HG03060 (cell line): ENCODE measurements at regions not wholly inside any gene's neighbourhood (a gene's known extent, or its start where the extent isn't known, plus 50 kb on each side); places are given as distances from the start of the nearest gene placed in this dataset.
"Not testable (repeated sequence)": the region's sequence is repeated elsewhere in the genome, so short reads cannot be mapped to it uniquely, and the experiment has no call there.

Experiments used
- ATAC-seq: cut with Tn5 transposase; IDR thresholded peaks from one replicate; pipeline ENCODE4 v1.9.1; 2021; ENCODE audit warnings: low read depth, moderate number of reproducible peaks; ENCODE audit not compliant: unreplicated experiment

DNA sequence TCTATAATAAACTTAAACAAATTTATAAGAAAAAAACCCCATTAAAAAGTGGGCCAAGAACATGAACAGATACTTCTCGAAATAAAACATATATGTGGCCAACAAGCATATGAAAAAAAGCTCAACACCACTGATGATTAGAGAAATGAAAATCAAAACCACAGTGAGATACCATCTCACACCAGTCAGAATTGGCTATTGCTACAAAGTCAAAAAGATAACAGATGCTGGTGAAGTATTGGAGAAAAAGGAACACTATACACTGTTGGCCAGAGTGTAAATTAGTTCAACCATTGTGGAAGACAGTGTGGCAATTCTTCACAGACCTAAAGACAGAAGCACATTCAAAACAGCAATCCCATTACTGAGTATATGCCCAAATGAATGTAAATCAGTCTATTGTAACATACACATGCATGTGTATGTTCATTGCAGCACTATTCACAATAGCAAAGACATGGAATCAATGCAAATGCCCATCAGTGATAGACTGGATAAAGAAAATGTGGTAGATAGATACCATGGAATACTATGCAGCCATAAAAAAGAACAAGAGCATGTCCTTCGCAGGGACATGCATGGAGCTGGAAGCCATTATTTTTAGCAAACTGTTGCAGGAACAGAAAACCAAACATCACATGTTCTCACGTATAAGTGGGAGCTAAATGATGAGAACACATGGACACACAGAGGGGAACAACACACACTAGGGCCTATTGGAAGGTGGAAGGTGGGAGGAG, 313.4 kb downstream of the GATA3 start:
- ATAC-seq, result not testable (repeated sequence)

DNA sequence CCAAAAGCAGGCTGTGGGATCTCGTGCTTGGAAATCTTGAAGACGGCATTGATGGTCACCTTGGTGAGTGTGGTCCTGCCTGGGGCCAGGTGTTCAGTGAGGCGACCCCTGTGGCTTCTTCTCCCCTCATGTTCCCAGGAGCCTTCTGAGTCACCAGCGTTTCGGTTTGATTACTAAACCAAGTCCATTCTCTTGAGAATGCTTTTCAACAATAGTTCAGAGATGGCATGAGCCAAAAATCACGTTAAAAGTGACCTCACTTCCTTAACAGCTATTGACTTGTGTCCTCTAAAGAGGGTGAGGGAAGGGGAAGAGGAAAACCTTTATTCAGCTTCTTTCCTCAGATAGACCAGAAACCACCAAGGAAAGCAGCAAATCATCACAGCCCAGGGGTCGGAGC, 315.2 kb downstream of the GATA3 start:
- ATAC-seq, result peak; percentile 77

DNA sequence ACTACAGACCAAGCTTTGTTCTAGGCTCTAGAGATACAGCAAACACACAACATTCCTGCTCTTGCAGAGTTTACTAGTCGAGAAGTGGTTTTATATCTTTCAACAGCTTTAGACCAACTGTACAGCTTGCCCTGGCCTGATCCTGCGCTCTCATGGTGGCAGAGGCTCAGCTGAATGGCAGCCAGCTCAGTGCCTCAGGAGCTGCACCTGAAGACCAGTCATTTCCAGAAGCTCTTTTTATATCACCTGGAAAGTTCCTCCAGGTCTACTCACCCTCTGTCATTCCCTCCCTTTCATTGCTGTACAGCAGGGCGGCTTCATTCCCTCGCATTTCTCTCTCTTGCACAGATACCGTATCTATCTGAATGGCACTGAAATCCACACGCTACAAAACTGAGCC, 319.8 kb downstream of the GATA3 start:
- ATAC-seq, result no peak

DNA sequence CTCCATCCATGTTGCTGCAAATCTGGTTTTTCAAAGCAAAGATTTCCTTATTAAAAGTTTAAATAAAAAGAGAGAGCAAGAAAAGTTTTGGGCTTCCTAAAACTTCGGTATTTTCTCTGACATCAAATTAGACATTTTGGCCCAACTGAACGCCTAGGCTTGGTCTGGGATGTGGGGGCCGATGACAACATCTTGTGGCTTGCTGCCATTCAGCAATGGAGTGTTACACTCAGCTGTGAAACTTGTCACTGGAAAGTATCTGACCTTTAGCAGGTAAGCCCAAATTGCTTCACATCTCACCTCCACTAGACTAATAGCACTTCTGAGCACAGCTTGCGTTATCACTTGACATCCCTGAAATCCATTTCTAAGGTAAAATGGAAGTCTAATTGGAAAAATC, 320.6 kb downstream of the GATA3 start:
- ATAC-seq, result no peak

DNA sequence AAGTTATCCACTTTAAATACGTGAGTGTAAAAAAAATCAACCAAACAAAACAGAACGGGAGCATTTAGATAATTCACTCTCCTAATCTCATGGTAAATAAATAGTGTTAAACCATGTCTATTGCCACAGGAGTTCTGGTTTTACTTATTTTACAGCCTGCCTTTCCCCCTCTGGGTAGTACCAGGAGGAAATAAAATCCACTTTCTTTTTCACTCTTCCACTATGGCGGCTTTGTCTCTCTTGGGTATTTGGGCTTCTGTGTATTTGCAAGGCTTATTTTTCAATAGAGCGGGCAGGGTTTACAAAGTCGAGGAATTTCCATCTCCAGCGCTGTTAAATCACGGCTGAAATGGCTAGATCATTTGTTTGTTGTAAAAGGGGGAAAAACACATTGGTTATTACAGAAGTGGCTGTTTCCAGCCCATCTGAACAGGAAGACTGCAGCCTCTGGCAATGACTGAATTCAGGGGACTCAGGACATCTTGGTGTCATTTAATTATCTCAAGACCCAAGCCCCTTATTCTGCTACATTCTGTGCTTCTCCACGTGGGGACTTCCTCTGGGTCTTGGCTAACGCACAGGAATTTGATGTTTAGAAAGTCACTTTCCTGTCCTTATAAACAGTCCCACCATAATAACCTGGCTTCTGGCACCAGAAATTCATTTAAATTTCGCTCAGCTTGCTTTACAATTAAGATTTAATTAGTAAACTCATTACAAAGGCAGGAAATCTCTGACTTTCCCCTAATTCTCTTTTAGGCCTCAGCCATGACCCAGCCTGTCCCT, 323.9 kb downstream of the GATA3 start:
- no peak for ATAC-seq

DNA sequence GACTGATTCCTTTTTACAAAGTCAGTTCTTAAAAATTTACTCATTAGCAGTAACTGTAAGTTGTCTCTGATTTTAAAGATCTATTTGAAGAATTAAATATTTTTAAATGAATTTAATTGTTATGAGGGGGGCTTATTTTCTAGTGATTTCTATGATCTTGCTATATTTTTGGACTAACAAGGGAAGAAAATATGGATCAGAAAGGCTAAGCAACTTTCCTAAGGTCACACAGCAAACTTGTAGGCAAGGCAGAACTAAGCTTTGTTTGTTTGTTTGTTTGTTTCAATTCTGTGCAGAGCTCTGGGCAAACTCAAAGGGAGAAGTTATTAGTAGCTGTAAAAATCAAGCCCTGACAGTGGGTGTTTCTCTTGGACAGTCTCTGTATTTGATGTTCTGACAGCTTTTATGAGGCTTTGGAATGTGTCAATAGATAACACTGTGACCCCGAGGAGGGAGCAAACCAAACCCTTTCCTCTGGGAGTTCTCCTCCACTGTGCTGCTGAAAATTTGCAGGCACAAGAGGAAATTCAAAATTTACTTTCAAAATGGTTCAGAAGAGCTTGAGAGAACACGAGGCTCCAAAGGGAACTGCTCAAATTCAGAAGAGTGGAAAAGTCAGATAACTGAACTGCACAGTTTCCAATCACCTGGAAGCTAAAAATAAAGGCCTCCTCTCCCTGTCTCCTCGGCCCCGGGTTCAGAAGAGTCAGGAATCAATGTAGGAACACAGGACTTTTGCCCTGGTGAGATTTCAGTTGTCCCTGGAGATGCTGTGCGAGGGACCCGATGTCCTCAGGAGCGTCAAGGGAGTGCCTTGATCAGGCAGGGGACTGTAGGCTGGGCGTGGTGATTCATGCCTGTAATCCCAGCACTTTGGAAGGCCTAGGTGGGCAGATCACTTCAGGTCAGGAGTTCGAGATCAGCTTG, 325.7 kb downstream of the GATA3 start:
- ATAC-seq, result no peak

DNA sequence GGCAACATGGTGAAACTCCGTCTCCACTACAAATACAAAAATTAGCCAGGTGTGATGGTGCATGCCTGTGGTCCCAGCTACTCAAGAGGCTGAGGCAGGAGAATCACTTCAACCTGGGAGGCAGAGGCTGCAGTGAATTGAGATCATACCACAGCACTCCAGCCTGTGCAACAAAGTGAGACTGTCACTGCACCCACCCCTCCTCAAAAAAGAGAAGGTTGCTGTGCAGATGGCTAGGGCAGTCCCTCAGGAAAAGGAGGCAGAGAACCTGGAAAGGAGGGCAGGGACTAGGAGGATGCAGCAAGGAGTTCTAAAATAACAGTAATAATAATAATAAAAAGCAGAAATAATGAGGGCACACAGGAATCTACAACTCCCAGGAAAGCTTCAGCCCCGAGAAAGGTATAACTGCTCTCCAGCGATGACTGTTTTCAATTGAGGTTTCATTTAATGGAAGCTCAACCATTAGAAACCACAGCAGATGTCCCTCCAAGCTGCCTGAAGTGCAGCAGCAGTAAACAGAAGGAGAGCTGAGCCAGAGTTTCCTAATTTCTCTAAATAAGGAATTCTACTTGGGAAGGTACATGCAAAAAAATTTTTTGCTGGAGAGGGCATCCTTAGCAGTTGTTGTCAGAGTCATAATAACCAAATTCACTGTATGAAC, 326.5 kb downstream of the GATA3 start:
- no peak for ATAC-seq

DNA sequence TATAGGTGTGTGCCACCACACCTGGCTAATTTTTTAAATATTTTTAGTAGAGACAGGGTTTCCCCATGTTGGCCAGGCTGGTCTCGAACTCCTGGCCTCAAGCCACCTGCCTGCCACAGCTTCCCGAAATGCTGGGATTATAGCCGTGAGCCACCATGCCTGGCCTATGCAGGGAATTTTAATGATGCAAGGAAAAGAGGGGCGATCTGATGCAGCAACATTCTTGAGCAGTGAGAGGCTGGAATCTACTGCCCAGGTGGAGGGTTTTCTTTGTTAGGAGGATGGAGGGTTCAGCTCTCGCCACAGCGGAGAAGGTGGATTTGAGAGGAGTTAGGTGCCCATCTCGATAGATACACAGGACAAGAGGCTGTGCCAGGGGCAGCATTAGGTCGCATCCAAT, 332.3 kb downstream of the GATA3 start:
- no peak for ATAC-seq

DNA sequence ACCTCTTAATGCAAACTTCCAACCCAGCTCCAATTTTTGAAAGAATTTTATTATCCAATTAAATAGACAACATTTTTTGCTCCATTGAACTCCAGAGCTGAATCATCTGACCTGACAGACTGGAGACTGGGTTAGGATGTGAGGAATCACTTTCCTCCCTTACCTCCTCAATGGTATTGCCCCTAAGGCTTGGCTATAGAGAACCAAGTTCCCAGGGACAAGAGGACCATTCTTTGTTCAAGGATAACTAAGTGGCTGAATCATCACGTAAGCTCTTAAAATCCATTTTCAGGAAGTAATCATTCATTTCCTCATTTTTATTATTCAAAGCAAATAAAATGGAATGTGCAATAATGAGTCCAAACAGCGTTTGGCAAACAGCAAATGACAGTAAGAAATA, 335.1 kb downstream of the GATA3 start:
- no peak for ATAC-seq

DNA sequence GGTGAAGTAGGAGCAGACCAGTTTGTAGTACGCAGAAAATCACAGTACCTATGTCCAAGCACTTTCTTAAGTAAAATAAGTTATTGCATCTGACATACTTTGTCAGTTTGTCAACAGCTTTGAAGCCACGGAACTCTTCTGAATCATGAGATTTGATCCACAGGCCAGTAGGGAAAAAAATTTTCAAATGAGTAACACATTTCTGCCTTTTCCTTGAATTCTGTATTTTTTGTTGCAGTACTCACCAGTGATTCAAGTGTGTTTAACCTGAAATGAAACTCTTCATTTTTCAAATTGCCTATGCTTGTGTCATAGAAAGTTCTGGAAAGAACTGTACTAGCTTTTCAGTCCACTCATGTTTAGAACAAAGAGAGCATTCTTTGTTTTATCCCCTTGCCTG, 337.7 kb downstream of the GATA3 start:
- no peak for ATAC-seq

DNA sequence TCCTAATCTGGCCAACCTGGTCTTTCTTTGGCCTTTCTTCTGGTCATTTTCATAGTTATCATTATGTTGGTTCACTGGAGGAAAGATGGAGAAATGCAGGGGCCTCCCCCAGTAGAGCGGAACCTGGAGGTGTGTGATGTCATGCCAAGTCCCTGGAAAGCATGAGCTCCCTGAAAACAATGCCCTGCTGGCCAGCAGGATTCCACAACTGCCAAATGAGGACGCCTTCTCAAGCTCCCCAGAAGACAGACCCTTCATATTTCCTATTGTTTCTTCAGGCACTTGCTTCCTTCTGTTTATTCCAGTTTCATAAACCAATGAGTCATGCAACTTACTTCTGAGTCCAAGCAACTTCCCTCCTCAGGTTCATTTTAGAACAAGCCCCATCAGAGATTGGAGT, 339.0 kb downstream of the GATA3 start:
- ATAC-seq, result no peak

DNA sequence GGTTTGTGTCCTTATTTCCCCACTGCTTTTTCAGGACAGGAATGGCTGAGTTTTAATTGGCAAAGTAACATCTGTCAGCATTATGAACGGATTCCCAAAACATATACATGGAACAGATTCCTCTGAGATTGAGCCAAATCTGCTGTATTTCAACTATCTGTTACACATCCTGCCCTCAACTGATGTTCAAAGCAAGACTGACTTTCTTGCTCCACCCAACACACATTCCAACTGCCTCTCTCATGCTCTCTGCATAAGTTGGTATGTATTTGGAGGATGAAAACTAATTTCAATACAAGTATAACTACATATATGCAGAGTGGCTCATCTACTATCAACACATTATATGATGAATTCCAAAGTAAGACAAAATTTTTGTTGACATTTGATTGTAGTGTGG, 342.2 kb downstream of the GATA3 start:
- ATAC-seq, result no peak

DNA sequence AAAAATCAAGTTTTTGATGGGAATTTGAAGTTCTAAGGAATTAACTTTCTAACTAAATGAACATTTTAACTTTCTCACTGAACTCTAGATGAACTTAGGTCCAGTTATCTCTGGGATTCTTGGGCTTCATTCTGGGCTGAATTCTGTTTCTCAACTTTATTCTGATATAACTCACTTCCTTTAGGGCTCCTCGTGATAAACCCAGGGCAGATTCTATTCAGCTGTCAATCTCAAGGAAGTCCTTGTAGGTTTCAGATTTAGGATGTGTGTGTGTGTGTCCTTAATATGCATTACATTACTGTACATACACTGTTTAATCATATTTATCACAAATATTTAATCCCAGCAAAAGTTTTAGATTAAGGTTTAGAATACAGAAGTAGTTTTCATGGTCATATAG, 344.3 kb downstream of the GATA3 start:
- no peak for ATAC-seq

DNA sequence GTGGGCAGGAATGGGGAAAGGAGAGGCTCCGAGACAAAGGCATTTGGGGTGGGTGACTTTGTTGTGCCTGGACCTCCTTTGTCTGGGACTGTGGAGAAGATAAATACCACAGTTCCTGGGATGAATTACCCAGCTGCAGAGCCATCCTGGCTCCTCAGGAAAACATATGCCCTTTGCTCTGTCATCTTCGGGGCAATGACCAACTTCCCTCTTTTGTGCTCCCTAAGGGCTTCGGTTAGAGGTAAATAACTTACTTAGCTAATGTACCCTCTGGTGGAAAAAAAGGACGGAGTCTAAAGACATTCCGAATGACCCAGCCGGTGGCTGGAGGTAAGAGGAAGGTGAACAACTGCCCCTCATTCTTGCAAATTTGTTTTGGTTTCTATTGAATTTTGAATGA, 345.7 kb downstream of the GATA3 start:
- ATAC-seq, result no peak

DNA sequence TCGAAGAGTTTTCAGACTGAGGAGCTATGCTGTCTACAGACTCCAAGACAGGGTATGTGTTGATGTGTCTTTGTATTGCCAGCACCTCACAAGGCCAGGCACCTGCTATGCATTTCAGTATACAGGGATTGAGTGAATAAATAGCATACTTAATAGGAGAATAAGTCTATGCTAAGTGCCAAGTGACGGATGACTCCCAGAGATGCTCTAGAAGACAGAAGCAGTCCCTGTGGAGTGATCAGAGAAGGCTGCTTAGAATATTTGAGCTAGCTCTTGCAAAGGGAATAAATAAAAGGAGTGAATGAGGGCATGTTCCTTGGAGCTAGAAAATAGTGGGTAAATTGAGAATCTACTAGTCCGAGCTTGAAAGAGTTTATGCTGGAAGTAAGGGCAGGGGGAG, 346.4 kb downstream of the GATA3 start:
- ATAC-seq, result no peak

DNA sequence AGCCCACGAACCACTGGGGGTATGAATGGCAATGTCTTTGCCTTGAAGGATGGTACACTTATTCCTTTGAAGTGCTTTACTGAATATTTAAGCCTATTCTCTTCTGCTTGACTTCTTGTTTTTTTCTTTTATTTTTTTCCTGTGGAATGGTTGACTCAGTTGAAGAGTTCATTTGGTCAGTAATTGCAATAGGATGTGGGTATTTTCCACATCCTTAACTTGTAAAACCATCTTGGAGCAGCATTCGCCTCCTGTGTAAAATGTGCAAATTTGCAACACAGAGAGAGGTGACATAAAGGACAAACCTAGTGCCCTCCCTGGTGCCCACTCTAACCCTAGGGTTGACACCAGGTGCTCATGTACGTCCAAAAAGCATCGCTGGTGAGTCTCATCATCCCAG, 347.0 kb downstream of the GATA3 start:
- ATAC-seq, result no peak

DNA sequence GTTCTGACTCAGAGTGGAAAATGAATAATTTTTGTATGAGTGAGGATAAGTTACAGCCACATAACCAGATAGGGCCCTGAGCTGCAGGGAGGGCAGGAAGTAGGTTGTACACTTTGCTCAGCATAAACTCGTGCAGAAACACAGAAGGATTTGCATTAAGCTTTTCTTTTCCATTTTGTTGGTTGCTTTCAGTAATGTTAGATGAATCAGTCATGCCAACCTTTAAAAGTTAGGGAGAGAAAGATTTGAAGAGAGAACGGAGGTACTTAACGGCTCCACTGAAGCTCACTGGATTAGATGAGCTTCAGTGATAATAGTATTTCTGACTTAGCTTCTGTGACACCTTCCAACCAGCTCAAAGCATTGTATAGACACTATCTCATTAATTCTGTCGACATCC, 348.1 kb downstream of the GATA3 start:
- ATAC-seq, result no peak

DNA sequence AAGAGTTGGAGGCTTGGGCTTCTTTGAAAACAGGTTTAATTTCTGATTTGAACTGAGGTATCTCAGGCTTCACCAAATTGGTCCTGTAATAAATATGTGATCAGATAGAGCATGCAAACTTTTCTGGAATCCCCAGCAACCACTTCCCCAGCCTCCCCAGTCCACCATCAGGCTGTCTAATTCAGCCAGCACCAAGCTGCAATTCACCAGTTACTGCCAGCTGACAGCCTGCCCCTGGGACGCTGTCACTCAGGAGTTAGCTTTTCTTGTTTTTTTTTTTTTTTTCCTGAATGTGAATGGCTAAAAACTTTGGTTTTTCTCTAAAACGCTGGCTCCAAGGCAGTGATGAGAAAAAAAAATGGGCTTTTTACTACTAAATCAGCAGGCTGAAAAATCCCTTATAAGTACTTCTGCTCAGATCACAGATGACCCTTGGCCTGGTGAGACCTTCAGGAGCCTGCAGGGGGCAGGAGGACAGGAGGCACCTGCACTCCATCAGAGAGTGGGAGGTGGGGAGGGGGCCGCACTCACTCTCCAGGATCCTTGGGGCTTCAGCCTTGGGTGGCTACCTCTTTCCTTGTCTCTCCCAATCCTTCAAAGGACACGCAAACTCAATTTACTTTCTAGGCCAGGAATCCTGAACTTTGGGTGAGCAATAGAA, 349.4 kb downstream of the GATA3 start:
- no peak for ATAC-seq

DNA sequence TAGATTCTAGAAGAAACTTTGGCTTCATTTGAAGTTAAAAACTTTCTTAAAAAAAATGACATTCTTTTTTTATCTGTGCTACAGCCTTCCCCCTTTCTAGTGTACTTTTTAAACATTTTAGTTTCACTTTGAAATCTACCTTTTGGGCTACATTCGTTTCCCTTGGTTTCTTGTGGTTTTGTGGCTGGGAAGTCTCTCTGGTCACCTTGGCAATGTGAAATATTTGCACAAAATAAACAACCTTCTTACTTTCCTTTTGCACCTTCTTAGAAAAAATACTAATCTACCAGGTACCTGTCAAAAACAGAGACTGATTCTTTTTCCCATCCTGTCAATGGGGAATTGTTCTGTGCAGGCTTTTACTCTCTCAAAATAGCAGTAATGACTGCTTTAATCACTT, 350.2 kb downstream of the GATA3 start:
- ATAC-seq, result peak; percentile 47

DNA sequence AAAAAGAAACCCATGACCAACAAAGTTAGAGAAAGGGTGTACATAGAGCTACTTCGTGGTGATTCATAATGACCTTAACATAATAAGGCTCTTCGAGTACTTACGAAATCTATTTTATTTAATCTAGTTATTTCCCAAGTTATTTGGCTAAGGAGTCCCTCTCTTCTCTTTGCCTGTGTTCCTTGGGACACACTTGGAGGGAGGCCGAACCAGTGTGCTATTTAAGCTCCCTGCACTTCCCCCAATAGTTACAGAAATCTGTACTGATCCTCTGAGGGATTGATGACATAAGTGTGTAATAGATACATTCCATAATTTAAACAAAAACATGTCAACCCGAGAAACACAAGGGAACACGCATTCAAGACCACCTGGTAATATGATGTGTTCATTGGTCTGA, 351.1 kb downstream of the GATA3 start:
- no peak for ATAC-seq
